HG03354 (cell line): ENCODE measurements at regions not wholly inside any gene's neighbourhood (a gene's known extent, or its start where the extent isn't known, plus 50 kb on each side); places are given as distances from the start of the nearest gene placed in this dataset.

ENCODE experiments used
- ATAC-seq: cut with Tn5 transposase; IDR thresholded peaks from one replicate; pipeline ENCODE4 v1.9.1; 2021; ENCODE audit warnings: mild to moderate bottlenecking; ENCODE audit not compliant: unreplicated experiment, poor library complexity, severe bottlenecking

DNA sequence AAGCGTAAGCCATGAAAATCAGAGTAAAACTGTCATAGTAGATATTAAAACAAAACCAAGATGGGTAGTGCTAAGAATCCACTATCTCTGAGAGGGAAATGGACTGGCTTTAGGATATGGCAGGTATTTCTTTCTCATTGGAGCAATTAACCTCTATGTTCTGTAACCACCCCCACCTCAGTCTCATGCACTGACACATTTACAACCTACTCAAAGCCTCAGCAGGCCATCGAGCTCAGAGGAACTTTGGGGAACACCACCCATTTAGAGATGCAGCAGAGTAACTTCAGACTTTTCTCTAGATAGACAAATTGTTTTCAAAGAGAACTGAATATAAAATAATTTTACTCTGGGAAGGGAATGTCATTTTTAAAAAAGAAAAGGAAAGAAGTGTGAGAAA is 615.8 kb upstream of the ZFHX3 start:
- ATAC-seq, result no peak

DNA sequence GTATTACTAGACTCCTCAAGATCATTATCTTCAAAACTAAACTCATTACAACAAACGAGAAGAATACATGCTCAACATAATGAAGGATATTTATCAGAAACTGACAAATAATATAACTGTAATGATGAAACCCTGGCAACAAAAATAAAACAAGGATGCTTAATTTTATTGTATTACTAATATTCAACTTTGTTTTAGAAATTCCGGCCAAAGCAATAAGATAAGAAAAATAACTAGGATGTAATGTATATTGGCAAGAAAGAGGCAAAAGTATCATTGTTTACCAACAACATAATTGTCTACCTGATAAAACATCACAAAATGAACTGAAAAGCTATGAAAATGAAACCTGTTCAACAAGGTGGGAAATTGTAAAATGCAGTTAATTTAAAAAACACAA is 588.3 kb upstream of the ZFHX3 start:
- ATAC-seq, result no peak

DNA sequence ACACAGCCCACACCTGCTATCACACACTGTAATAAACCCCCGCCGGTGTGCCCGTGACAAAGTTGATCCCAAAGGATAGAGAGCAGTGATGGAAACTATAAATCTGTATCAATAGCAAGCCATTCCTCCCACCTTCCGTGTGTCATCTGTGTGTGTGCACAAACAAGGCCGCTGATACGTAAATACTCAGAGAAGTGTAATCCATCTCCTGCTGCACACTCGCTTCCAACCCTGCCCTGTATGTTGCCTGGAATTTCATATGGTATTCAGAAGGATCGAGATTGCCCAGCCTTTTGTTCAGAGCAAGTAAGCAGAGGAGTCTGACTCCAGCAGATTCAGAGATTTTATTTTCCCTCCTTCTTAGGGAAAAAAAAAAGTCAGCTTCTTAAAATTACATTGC is 581.1 kb upstream of the ZFHX3 start:
- no peak for ATAC-seq

DNA sequence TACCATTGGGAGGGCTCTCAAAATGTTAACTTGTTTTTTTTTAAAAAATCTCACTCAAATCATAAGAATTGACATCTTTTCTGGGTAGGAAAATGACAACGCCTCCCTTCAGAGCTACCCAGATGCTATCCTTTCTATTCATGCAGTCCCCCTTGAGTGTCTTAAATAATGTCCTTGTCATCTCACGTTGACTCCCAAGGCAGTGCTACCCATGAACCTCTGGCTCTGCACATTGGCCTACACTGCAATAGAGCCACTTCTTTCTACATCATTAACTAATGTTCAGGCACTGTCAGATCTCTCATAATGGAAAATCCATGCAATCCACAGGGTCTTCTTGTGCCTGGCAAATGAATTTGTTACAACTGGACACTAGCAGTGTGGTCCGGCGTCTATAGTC is 569.8 kb upstream of the ZFHX3 start:
- no peak for ATAC-seq

DNA sequence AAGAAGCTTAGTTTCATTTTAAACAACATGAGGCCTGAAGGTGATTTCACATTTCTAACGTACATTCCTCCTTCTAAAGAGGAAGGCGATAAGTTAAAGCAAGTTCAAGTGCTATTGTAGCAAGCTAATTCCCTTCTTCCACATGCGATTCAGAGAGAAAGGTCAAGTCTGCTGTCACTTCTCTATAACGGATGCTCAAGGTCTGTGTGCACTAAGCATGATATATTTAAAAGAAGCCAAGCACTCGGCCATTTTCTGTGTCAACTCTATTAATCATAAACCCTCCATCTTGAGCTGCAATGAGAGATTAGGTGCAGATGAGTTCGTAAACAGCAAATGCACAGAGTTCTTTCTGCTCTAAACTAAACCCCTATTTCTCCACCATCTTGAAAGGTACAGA is 568.8 kb upstream of the ZFHX3 start:
- ATAC-seq, result no peak

DNA sequence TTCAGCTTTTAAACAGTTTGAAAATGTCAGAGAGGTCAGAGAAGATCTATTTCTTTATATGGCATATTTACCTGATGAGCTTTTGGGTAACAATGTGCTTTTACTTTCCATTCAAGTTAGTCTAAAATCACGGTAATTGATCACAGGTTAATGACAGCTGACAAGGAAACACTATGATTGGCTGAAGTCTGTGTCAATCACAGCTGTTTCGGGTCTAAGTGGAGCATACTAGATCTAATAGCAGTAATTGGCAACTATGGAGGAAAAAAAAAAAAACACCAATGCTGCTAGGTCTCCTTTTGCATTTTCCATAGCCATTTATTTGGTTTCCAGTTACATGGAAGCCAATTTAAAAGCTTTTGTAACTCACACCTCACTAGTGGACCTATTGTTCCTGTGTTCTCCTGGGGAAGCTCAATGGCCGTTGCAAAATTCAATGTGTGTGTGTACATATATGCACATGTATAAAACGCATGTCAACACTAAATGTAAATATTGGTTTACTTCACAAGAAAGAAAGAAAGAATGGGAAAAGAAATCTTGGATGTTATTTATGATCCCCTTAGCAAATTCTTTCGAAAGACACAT is 568.3 kb upstream of the ZFHX3 start:
- ATAC-seq, result no peak

DNA sequence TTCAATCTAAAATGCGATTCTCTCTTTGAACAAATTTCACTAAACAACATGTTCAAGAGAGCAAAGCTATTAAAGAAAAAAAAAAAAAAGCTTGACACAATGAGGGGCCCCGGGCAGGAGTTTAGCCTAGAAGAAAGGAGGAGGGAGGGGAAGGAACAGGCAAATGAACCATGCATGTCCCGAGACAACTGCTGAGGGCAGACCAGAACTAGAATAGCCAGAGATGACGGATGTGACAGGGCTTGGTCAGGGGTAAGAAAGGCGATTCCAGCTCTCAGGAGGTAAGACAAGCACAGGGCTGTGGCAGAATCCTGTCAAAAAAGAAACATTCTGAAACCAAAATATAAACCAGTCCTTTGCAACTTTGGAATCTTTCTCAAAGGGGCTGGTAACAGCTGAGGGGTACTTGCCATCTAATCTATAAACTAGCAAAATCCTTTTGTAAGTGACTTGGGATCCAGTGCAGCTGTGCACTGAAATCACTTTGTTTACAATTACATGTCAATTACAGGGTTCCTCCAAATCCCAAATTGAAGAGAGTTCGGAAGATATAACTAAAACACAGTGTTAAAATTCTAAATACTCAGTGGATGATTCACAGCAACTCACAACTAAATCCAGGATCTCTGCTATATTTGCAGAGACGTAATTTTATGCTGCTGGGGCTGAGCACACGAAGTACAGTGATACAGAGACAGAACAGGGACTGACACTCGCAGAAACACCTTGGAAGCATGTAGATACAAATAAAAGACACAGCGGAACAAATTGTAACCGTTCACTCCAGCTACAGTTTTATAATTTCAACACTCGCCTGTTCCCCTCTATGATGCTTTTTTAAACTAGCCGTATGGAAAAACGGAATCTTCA is 567.4 kb upstream of the ZFHX3 start:
- no peak for ATAC-seq

DNA sequence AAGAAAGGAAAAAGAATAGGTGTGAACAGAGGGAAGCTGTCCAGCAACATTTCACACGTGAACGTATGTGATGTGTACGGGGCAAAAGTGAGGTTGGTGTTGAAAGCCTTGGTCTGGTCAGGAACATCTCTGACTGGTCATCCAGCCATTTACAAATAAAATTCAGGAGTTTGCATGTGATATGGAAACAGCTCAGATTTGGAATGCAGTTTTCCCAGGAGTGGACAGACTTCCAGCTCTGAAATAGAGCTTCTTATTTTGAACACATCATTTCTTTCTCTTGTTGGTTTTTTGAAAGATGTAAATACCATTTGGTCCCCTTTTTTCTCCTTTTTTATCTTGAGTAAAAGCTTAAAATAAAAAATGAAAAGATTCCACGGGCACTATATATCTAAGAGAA is 566.2 kb upstream of the ZFHX3 start:
- no peak for ATAC-seq

DNA sequence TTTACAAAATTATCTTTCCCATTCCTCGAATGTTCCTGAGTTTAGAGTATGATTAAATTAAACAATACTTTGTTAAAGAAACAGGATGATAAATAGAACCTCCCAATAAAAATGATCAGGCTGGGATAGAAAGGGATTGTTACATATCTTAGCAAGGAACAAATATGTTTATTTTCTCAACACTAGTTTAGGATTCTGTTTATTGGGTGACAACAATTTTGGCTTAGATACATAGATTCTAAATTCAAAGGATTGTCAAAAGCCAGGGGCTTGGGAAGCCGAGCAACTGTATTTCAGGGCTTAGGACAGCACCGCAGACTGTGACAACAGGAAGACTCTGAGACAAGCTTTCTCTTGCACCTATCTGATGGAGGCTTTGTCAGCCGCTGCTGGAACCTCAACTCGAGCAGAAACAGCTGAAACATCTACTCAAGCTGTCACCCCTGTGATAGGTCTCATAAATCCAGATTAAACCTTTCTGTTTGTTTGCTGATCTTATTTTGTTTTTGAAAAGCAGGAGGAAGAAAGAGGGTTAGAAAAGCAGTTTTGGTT is 562.8 kb upstream of the ZFHX3 start:
- ATAC-seq, result no peak

DNA sequence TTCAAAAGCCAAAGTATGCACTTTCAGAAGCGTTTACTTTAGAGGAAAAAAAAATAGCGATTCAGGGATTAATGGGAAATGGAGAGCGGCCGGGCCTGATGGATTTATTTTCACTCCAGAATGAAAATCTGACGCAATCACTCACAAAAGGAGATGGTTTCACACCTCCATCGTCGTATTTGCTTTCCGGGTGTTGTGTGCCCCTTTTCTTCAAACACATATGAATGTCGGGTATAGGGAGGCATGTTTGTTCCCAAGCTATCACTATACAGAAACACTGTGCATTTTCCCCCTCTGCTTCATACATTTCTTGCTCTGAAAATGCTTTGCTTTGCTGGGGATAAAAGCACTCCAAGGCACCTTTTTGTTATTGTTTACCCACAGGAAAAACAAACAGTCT is 562.2 kb upstream of the ZFHX3 start:
- no peak for ATAC-seq

DNA sequence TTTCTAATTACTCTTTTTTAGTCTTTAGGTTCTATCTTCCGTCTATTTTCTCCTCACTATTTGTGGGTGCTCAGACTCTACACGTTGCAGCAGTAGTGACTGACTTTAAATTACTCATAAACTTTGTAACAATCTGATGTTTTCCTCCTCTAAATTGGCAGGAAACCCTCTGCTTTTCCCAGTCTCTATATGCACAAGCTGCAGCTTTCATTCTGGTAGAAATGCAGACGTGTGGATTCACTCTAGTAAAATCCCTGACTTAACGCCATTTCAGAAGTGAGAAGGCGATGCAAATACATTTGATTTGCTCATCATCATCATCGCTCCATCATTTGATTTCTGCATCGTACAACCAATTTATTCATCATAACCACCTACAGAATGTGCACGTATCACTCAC is 561.0 kb upstream of the ZFHX3 start:
- ATAC-seq, result no peak

DNA sequence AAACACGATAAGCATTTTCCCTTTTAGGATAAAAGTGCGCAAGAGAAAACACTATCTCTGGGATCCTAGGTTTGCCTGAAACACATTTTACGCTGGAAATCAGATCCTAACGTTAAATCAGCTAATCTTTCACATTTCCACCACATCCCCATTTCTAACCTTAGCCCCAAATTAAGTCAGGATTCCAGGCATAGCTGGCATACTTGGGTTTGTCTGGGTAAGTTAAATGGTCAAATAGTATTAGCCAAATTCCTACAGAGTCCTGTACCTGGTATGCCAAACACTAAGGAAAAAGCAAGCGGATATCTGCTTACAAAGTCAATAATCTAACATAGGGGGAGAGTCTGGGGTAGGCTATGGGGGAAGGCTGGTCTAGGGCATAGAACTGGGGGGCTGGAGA is 557.4 kb upstream of the ZFHX3 start:
- no peak for ATAC-seq

DNA sequence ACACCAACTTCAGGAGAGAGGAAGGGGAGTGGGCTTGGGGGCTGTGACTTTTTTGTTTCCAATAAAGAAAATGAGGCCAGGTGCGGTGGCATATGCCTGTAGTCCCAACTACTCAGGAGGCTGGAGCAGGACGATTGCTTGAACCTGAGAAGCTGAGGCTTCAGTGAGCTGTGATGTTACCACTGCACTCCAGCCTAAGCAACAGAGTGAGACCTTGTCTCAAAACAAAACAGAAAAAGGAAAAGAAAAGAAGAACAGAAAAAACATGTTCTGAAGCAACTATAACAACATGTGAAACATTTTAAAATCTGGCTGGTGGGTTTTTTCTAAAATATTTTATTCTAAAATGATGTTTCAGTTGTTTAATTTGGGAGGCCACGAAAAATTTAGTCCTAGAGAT is 554.0 kb upstream of the ZFHX3 start:
- no peak for ATAC-seq

DNA sequence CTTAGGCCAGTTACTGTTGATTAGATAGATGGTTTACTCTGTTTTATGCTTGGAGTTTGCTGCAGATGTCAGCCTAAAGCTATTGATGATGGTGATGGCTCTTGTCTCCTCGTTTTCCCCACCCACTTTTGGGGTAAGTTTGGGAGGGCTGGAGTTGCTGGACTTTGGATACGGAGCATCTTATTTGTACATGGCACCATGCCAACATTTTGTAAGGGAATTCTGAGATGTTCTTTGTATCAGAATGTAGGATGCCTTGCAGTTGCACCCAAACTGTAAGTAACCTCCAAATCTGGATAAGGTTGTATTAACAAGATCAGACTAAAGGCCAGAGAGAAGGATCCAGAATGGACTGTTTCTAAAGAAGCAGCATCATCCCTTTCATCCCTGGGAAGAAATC is 551.9 kb upstream of the ZFHX3 start:
- no peak for ATAC-seq

DNA sequence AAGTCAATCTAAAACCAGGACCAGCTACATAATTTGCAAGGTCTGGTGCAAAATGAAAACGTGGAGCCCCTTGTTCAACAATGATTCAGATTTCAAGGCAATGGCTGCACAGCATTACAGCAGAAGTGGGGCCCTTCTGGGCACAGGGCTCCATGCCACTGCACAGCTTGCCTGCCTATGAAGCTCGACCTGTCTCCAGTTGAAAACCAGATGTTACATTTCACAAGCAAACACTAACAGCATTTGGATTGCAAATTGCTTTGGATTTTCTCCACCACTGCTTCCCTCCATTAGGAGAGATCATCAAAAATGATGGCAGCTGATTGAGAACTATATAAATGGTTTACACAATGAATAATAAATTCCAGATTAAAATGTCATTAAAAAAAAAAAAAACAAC is 551.4 kb upstream of the ZFHX3 start:
- ATAC-seq, result no peak

DNA sequence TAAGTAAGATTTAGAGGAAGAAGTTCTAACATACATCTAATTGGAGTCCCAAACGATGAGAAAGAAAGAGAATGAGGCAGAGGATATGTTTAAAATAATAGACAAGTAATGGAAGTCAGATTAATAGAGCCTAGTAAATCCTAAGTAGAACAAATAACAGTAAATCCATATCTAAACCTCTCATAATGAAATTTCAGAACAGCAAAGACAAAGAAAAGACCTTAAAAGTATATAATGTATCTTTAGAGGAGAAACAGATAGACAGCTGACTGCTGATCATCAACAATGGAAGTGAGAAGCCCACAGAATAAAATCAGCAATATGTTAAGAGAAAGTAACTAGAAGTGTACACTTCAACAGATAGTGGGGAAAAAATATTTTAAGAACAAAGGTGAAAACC is 536.2 kb upstream of the ZFHX3 start:
- ATAC-seq, result no peak

DNA sequence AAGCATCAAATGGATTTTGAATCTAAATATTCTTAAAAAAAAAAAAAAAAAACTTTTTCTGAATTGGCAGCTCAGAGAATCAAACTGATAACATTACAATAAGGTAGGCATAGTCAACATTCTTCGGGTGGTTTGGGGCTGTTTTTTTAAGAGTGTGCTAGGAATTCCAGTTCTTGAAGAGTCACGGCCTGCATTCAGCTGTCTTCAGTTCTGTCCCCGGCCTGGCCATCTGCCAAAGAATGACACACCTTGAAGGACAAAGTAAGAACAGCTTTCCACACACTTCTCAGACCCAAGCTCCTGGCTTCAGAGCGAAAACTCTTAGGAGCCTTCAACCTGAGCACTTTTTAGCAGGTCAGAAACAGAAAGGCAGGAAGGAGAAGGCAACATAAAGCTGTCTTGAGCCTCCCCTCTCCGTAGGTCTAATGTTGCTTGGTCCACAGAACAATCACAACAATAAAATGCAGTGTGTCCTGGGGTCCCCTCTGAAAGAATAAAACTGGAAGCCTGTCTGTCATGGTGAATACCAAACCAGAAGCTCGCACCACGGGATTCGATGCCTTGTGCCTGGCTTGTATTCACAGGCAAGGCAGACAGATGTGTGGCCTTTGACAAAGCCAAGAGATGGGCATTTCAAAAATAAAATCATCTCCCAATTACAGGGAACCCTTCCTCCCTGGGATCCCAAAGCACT is 524.4 kb upstream of the ZFHX3 start:
- ATAC-seq, result no peak

DNA sequence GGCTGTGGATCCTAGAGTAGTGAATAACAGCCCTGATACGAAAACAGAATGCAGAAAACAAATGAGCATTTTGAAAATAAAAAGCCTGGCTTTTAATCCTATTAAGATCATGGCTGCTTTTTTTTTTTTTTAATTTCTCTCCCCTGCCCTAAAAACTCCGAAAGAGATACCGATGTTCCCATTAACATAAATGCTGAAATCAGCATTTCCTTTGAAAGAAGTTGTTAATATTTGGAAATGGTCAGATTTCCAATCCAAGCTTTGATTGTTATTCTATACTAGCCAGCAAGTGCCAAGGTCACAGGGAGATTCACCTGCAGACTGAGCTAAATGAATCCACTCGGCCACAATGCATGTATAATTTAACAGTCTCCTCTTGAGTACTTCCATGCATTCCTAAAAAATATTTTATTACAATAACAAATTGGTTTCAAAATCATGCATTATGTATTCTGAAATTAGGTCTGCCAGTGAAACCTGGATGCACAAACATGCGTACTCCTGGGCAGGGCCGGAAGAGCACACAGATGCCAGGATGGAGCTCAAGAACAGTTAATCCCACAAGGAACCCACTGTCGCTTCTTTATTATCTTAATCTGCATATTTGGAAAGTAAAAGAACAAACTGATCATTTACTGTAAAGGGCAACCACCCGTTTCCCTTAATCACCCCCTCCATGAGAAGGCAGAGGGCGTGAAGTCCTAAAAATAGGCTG is 521.5 kb upstream of the ZFHX3 start:
- no peak for ATAC-seq

DNA sequence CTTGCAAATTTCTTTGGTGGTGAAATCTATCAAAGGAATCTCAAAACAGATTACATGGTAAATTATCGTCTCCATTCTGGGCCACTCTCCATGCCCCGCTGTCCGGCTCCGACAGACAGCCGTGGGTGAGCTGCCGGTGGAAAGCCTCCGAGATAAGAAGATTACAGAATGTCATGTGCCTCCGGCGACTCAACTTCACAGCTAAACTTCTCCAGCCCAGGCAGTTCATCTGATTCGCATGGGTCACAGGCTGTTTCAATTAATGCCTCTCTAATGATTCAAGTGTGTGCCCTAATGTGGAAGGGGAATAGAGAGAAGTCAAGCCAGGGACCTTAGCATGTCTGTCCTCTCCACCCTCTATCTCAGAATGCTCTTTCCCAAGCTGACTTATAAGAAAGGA is 520.8 kb upstream of the ZFHX3 start:
- no peak for ATAC-seq

DNA sequence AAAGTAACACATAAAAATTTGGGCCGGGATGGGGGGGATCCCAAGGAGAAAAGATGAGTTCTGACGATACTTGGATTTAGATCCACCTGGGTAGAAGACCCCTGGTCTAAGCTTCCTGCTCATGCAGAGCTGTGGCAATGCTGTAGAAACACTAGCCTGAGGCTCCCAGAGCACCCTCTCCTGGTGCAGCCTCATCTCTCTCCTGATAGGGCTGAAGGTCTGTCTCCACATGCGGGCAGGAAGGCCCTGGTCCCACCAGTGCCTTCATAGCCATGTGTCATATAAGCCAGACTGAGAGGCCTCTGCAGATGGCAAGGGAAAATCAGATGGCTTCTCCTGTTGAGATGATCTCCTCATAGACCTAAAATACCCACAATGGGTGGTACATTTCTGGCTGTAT is 518.0 kb upstream of the ZFHX3 start:
- ATAC-seq, result no peak
